GM18498 (cell line): ENCODE measurements at regions not wholly inside any gene's neighbourhood (a gene's known extent, or its start where the extent isn't known, plus 50 kb on each side); places are given as distances from the start of the nearest gene placed in this dataset.

Experiments
- ATAC-seq: cut with Tn5 transposase; IDR thresholded peaks from one replicate; pipeline ENCODE4 v1.9.1; 2021; ENCODE audit warnings: mild to moderate bottlenecking, moderate library complexity; ENCODE audit not compliant: unreplicated experiment

DNA sequence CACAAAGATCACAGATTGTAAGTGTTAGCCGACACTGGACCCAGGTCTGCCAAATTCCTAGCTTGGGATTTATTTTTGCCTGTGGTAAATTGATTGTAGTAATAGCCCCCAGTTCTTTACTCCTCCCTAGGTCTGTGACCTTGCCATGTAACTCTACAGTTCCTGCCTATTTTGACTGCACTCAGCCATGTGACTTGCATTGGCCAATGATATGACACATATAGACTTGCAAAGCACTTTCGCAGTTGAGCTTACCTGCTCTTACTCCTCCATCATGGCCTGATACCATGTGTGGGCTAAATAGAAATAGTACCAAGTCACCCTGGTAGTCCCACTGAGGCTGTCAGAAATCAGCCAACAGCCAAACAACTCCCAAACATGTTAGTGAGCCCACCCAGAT is 240.3 kb downstream of the DUSP6 start:
- ATAC-seq = no peak

DNA sequence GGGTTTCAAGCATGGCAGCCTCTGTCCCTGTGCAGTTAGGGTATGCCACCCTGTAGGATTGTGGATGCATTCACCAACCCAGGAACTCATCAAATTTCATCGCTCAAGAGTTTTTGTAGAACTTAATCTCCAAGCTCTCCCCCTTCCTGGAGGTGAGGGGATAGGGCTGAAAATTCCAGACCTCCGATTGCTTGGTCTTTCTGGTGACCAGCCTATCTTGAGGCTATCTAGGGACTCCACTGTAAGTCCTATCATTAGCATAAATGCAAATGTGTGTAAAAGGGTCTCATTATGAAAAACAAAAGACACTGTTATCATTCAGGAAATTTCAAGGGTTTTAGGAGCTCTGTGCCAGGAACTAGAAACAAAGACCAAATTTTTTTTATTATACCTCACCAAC is 244.0 kb downstream of the DUSP6 start:
- ATAC-seq = no peak

DNA sequence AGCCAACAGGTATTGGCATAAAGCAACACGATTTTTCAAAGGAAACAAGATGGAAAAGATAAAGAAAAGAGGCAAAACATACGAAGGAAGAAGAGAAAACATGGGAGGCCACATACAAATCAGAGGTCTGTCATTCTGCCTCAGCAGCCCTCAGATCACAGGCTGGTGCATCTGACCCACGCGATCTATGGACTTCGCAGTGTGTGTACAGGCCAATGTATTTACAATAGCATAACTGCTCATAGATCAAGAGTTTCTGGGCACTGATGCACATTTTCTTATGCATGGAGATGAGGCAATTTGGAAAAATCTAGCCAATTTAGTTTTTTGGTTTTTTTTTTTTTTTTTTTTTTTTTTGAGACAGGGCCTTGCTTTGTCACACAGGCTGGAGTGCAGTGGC is 245.4 kb downstream of the DUSP6 start:
- no peak for ATAC-seq

DNA sequence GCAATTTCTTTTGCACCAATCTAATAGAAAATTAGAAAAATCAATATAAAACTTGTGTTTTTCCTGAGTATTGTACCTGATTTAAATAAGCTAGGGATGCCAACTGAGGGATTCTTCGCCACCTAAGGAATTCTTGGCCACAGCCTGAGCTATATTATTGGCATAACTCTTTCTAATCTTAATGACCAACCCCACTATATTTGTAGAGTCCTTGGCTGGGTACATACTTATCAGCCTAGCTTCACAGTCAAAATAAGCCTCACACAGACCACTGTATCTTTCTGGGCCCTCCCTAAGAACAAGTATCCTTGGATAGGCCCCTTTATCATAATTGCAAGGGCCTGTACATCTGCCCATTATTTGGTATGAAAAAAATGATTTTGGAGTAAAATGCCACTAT is 247.1 kb downstream of the DUSP6 start:
- no peak for ATAC-seq

DNA sequence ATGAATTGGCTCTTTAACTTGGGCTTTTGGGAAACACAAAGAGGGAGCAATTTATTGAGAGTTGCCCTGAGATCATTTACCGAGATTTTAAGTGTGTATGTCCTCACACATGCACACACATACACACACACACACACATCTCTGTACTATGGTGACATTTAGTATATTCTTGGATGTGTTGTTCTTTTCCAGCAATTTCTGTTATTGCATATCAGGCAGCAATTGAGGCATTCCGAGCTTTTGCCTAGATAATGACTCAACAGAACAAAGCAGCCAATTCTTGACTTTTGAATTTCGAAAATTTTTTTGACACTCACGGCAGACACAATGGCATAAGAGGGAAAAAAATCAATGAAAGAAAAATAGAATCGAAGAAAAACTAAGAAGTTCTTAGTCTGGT is 248.5 kb downstream of the DUSP6 start:
- no peak for ATAC-seq

DNA sequence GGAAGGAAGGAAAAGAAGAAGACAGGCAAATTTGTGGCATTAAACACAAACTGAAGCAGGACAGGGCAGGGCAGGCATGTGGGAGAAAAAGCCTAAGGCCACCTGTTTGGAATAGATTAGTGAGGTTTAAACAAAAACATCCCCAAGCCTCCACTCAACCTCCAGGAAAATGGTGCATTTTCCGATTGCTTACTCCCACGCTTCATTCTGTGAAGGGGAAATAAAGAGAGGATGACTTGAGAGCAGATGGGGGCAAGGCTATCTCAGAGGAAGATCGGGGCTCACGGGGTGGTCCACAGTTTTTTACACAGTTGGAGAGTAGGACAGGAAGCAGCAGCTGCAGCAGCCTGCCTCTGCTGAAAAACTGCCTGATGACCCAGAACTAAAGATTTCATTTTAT is 250.9 kb downstream of the DUSP6 start:
- ATAC-seq = no peak

DNA sequence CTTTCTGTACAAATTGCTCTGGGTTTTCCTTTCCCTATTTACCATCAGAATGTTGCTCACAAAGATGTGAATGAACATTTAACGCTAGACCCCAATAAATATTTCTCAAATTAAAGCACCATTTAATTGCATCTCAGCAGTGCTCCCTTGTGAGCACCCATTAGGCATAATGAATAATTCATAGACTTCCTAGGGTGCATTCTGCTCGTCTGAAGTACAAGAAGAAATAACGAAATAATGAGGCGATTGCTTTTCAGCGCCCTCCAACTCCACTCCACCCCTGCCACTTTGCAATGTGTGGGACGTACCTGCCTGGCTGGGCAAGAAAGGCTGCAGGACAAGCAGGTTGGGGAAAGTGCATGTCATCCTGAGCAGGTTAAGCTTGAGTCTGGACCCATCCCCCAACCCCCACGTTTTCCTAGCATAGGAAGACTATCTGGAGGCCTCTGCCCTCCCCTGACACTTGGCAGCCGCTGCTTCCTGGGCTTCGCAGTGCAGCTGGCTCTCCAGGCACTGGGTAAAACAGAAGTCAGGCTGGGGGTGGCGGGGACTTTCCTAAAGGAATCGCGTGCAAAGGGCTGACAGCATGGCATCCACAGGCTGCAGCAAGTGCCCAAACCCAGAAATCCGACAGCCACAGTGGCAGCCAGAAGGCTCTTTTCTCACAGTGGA is 253.7 kb downstream of the DUSP6 start:
- no peak for ATAC-seq

DNA sequence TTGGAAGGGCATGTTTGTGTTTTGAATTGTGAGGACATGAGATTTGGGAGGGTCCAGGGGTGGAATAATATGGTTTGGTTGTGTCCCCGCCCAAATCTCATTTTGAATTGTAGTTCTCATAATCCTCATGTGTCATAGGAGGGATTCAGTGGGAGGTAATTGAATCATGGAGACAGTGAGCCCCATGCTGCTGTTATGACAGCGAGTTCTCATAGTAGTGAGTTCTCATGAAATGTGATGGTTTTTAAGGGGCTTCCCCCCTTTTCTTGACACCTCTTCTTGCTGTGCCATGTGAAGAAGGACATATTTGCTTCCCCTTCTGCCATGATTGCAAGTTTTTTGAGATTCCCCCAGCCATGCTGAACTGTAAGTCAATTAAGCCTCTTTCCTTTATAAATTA is 260.0 kb downstream of the DUSP6 start:
- ATAC-seq = no peak

DNA sequence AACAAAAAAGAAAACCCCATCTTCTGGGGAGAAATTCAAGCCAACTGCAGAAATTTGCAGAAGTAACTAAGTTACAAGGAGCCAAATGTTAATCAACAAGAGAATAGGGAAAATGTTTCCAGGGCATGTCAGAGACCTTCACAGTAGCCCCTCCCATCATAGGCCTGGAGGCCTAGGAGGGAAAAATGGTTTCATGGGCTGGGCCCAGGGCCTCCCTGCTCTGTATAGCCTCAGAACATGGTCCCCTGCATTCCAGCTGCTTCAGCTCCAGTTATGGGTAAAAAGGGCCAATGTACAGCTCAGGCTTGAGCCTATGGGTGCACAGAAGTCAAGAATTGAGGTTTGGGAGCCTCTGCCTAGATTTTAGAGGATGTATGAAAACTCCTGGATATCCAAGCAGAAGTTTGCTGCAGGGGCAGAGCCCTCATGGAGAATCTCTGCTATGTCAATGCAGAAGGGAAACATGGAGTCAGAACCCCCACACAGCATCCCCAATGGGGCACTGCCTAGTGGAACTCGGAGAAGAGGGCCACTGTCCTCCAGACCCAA is 260.9 kb downstream of the DUSP6 start:
- ATAC-seq = no peak

DNA sequence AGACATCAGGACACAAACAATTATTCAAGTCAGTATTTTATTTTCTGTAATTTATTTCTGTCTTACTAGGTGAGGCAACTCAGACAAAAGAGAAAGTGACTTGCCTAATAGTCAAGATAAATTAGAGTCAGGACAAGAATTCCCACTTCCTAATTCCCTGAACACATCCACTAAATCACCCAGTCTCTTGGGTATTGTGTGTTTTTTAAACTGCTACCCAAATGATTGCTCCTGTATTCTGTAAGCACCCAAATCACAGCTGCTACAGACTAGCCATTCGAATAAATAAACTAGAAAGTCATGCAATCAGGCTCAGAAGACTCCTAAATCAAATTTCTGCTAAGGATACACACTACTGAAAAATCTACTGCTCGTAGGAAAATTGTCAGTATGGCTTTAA is 263.0 kb downstream of the DUSP6 start:
- ATAC-seq = no peak

DNA sequence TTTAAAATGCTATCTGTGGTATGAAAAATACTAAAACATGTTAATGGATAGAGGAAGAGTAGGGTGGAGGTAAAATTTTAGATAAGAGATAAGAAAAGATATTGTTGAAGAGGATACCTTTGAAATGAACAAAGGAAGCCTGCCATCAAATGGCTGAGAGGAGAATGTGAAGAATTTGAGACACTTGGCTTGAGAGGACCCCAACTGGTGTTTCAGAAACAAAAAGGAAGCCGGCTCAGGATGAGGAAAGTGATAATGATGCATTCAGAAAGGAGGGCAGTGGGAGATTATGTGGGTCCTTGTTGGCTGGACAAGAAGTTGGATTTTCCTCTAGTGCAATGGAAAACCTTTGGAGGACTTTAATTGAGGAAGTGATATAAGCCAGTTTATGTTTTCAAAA is 264.4 kb downstream of the DUSP6 start:
- no peak for ATAC-seq

DNA sequence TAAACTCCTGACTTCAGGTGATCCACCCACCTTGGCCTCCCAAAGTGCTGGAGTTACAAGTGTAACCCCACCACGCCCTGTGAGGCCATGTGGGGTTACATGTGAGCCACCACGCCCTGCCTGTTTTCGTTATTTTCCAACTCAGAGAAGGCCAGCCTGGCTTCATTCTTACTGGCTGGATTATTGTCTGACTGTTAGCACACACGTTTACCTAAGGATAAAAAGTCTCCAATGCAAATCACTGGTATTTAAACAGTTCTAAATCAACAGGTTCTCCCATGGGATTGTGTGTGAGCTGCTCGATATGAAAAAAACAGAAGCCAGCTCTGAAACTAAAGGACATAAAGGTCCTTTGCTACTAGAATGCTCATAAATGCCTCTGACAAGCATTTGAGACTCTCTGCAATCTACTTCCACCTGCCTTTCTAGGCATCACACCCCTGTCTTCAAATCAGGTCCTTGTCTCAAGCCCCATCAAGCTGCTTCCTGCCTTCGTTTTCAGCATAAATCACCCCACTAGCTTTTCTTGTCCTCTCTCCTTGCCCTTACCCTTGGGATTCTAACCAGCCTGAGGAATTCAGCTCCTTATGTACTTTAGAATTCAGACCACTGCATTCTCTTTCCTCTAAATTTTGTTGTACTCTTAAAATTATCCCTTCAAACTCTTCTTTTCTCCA is 265.0 kb downstream of the DUSP6 start:
- ATAC-seq = no peak

DNA sequence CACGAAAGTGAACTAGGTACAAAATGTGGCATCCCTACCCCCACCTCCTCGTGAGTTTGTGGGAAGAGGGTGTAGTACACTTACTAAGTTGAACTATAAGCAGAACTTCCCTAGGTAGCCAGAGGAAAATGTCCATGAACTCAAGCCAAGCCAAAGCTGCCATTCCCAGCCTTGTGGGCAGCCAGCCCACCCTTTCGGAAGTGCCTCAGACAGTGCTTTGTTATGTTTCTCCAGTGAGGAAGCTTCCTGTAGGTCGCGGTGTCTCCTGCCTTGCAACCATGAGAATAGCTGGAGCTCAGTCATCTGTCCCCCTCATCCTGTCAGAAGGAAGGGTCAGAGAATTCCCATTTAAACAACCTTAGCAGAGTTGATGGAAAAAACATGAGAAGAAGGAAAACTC is 266.9 kb downstream of the DUSP6 start:
- ATAC-seq = no peak

DNA sequence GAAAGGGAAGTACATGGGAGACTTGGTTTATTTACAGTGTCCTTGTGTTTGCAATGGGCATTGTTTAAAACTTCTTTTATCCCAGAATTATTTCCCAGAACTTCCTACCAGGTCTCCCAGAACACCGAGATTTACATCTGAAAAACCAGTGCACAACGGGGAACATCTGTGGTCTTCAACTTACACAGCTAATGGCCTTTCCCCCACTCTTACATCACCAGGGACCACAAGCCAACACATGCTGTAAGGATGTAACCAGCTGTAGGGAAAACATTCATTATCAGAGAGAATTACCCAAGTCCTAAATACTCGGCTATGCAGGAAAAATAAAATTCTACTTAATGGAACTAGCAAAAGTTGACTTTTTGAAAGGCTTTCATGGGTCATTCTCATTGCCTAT is 267.6 kb downstream of the DUSP6 start:
- ATAC-seq = no peak

DNA sequence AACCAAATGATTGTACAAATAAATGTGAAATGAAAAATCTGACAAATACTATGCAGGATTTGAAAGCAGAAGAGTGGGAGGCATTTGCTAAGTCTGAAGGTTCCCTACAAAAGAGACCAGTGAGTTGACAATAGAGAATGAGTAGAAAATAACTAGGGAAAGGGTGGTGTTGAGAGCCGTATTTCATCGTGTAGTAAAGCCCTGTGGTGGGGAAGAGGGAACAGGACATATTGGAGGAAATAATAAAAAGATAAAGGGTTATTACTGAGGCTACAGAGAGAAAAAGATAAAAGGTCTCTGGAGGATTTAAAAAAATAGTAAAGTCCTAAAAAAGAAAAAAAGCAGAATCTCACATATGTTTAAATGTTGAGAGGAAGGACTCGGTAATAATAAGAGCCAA is 268.8 kb downstream of the DUSP6 start:
- no peak for ATAC-seq

DNA sequence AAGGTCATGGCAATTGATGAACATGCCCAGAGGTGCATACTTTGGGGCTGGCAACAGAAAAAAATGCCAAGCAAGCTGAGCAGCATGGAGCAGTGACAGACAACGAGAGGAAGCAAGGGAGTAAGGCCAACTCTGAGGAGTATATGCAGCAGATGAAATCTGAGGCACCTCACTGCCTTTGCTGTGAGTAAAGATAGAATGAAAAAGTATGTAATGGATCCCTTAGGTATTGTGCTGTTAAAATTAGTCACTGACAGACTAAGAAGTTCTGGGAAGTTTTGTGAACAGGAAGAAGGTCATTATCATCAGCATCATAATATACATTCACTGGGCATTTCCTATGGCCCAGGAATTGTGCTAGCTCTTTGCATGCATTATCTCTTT is 269.9 kb downstream of the DUSP6 start:
- ATAC-seq = no peak

DNA sequence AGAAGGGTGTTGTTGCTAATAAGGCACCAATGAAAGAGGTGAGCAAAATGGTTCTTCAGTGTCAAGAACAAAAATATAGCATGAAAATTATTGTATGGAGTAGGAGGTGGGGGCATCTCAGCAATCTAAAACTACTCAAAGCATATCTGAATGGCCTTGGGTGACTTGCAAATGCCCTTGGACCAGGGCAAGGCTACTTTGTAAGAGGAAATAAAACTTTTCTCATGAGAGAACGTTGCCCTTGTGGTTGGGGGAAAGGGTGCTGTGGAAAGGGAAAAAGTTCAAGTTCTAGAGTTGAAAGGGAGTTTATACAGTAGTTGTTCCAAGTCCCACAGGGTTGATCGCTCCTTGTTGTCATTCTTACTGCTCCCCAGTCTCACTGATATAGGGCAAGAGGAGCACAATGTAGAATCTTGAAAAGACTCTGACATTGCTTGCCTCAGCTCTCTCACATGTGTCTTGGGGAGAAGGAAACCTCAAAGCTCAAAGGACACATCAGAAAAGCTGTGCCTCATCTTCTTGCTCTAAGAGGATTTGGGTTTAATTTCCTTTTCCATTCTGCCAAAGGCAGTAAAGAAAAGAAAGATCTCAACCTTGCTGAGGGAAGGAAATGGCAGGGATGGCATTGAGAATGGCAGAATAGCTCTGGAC is 270.5 kb downstream of the DUSP6 start:
- ATAC-seq = no peak

DNA sequence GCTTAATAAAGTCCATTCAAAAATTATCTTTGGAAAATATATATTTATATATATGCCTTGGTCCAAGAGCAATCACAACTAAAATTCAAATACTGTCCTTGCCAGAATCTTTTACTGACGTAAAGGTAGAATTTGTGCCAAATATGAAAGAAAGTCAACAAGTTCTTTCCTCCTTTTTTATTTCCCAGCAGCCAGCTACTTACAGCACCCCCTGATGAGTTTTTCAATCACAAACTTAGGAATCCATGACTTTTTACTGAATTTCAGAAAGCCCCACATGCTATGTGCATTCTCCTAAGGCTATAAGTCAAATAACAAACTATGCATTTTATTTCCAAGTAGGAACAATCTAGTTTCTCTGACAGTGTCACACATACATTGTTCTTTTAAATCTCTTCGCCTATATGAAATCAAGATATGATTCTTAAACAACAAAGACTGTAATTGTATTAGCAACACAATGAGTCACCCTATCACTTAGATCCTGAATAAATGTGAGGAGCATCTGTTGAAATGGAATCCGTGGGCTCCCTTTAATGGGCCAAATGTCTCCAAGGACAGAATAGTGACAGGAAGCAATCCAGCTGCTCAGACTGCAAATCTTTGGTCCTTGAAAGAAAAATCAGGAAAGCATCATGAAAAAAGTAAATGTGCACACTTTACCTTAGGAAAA is 271.4 kb downstream of the DUSP6 start:
- no peak for ATAC-seq

DNA sequence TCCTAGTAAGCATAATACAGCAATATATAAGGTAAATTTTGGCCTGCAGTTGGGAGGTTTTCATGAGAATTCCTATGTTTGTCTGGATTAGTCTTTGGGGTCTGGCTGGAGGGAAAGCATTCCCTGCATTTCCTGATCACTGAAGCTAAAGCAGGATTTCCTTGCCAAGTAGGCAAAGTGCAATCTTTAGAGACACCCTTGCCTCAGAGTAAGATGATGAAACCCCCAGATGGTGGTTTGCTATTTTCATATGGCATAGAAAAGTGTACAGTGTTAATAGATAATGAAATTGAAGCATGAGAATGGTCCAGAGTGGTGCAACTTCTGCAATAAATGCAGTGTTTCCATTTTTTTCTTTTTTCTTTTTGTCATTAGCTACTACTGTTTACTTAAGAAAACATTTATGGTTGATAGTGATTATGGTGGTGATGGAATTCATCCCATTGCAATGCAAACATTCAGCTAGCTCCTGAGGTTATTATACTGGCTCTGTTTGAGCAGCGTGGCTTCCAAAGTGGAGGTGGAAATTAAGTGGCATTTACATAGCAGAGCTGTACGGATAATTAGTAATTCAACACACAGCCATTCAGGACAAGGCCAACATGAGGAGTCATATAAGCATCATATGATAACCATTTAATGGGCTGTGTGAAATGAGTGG is 276.3 kb downstream of the DUSP6 start:
- no peak for ATAC-seq

DNA sequence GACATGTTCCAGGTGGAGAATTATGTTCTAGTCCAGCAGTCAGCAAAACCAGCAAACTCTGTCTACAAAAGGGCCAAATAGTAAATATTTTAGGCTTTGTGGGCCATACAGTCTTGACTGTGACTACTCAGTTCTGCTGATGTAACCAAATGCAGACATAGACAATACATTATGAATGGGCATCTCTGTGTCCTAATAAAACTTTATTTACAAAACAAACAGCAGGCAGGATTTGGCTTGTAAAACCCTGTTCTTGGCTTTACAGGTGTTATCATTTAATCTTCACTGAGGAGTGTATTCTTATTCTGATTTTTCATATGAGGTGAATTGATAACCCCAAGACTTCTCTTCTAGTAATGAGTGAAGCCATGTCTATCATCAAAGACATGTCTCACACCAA is 278.6 kb downstream of the DUSP6 start:
- ATAC-seq = no peak

DNA sequence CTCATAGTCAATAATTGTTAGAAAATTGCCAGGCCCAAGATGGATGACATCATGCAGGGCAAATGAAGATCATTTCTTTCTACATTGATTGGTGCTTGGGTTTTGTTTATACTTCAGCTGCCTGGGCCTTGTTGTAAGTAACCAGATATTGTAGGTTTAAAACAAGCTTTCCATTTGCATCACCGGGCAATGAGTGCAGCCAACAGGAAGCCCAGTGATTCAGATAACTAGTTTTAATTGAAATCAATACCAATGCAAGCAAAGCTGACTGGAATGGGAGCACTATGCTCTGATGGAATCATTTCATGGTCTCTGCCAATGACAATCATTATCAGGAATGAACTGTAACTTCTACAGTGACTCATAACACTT is 279.3 kb downstream of the DUSP6 start:
- no peak for ATAC-seq
